ENCODE measurements at regions not wholly inside any gene's neighbourhood (a gene's known extent, or its start where the extent isn't known, plus 50 kb on each side); places are given as distances from the start of the nearest gene placed in this dataset.

DNA sequence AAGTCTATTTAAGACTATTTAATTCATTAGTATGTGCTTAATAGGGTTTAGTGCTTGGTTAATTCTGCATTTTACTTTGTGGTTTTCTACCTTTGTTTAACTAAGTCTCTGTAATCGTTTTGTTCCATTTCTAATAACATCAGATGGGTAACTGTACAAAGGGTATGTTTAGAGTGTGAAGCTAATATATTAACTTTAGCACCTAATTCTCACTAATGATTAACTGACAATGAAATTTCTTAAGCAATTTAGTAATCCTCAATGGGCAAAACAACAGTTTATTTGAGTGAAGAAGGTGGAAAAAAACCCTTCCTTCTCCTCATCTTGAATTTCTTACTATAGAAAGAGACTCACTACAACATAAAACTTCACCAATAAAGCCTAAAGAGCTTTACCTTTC lies 448.1 kb upstream of the MIR17HG start (continued):
- TF ChIP-seq, protein P1, sequence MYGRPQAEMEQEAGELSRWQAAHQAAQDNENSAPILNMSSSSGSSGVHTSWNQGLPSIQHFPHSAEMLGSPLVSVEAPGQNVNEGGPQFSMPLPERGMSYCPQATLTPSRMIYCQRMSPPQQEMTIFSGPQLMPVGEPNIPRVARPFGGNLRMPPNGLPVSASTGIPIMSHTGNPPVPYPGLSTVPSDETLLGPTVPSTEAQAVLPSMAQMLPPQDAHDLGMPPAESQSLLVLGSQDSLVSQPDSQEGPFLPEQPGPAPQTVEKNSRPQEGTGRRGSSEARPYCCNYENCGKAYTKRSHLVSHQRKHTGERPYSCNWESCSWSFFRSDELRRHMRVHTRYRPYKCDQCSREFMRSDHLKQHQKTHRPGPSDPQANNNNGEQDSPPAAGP (tag by site-specific recombination; IDR thresholded peaks at IDR 0.05): no peak
- no peak for TF ChIP-seq KLF10 (tag by site-specific recombination; IDR thresholded peaks at IDR 0.05)
- no peak for TF ChIP-seq ZNF155 (tag by site-specific recombination; IDR thresholded peaks at IDR 0.05)
- TF ChIP-seq, protein P2, sequence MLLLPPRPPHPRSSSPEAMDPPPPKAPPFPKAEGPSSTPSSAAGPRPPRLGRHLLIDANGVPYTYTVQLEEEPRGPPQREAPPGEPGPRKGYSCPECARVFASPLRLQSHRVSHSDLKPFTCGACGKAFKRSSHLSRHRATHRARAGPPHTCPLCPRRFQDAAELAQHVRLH (tag by site-specific recombination; IDR thresholded peaks at IDR 0.05): no peak
- TF ChIP-seq, protein P3, sequence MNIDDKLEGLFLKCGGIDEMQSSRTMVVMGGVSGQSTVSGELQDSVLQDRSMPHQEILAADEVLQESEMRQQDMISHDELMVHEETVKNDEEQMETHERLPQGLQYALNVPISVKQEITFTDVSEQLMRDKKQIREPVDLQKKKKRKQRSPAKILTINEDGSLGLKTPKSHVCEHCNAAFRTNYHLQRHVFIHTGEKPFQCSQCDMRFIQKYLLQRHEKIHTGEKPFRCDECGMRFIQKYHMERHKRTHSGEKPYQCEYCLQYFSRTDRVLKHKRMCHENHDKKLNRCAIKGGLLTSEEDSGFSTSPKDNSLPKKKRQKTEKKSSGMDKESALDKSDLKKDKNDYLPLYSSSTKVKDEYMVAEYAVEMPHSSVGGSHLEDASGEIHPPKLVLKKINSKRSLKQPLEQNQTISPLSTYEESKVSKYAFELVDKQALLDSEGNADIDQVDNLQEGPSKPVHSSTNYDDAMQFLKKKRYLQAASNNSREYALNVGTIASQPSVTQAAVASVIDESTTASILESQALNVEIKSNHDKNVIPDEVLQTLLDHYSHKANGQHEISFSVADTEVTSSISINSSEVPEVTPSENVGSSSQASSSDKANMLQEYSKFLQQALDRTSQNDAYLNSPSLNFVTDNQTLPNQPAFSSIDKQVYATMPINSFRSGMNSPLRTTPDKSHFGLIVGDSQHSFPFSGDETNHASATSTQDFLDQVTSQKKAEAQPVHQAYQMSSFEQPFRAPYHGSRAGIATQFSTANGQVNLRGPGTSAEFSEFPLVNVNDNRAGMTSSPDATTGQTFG (tag by site-specific recombination; IDR thresholded peaks at IDR 0.05; ENCODE audit: borderline replicate concordance): no peak
- TF ChIP-seq, protein P4, sequence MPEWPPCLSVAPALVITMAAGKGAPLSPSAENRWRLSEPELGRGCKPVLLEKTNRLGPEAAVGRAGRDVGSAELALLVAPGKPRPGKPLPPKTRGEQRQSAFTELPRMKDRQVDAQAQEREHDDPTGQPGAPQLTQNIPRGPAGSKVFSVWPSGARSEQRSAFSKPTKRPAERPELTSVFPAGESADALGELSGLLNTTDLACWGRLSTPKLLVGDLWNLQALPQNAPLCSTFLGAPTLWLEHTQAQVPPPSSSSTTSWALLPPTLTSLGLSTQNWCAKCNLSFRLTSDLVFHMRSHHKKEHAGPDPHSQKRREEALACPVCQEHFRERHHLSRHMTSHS (tag by site-specific recombination; IDR thresholded peaks at IDR 0.05): no peak
- no peak for TF ChIP-seq ZNF747 (tag by site-specific recombination; IDR thresholded peaks at IDR 0.05)
- TF ChIP-seq, protein P5, sequence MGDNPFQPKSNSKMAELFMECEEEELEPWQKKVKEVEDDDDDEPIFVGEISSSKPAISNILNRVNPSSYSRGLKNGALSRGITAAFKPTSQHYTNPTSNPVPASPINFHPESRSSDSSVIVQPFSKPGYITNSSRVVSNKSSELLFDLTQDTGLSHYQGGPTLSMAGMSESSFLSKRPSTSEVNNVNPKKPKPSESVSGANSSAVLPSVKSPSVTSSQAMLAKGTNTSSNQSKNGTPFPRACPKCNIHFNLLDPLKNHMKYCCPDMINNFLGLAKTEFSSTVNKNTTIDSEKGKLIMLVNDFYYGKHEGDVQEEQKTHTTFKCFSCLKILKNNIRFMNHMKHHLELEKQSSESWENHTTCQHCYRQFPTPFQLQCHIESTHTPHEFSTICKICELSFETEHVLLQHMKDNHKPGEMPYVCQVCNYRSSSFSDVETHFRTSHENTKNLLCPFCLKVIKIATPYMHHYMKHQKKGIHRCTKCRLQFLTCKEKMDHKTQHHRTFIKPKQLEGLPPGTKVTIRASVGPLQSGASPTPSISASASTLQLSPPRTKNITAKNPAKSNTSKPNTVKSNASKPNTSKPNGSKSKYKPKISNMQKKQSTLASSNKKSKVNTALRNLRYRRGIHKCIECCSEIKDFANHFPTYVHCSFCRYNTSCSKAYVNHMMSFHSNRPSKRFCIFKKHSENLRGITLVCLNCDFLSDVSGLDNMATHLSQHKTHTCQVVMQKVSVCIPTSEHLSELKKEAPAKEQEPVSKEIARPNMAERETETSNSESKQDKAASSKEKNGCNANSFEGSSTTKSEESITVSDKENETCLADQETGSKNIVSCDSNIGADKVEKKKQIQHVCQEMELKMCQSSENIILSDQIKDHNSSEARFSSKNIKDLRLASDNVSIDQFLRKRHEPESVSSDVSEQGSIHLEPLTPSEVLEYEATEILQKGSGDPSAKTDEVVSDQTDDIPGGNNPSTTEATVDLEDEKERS (tag by site-specific recombination; IDR thresholded peaks at IDR 0.05): no peak

DNA sequence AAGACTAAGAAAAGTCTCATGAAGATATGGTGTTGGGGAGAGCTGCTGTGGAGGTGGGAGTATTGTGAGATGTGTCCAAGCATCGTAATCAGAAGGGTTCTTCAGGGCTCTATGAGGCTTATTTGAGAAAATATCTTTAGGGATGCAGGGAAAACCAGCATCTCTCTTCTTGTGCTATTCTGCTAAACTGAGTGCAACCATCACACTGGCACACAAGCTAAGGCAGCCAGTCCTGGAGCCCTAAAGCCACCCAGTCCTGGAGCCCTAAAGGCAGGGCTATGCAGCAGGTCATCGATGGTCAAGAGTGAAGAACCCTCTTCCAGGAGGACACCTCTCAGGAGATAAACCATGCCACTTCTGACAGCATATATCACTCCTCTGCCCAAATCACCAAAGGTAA lies 445.2 kb upstream of the MIR17HG start:
- no peak overlapping the region for H3K4me3 ChIP-seq (ENCODE audit: low read depth, low read length)
- no peak overlapping the region for H3K27ac ChIP-seq (ENCODE audit: extremely low read depth, low read depth, low read length)
- ChIA-PET CTCF (no interaction called here), POLR2A (no interaction called here)
- no peaks in the 10 kb centered on the region for H3K4me1 ChIP-seq (ENCODE audit: control insufficient read depth, insufficient read depth, low read length)
- H3K36me3 ChIP-seq (ENCODE audit: control insufficient read depth in 2 of 2, insufficient read depth in 1 of 2, low read length in 2 of 2): no peaks in the 10 kb centered on the region
- TF ChIP-seq ZNF785 (tag by site-specific recombination; IDR thresholded peaks at IDR 0.05): no peak
- TF ChIP-seq, protein P6, sequence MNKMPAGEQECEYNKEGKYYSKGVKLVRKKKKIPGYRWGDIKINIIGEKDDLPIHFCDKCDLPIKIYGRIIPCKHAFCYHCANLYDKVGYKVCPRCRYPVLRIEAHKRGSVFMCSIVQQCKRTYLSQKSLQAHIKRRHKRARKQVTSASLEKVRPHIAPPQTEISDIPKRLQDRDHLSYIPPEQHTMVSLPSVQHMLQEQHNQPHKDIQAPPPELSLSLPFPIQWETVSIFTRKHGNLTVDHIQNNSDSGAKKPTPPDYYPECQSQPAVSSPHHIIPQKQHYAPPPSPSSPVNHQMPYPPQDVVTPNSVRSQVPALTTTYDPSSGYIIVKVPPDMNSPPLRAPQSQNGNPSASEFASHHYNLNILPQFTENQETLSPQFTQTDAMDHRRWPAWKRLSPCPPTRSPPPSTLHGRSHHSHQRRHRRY (tag by site-specific recombination; IDR thresholded peaks at IDR 0.05): no peak
- no peak for TF ChIP-seq ZNF155 (tag by site-specific recombination; IDR thresholded peaks at IDR 0.05)
- no peak for TF ChIP-seq ZFP69B (tag by site-specific recombination; IDR thresholded peaks at IDR 0.05)
- no peak for TF ChIP-seq HOXD13 (CRISPR knock-in tag; IDR thresholded peaks at IDR 0.05; ENCODE audit: borderline replicate concordance)
- TF ChIP-seq ZNF624 (tag by site-specific recombination; IDR thresholded peaks at IDR 0.05): no peak
- H3K9me3 ChIP-seq (ENCODE audit: control insufficient read depth, insufficient read depth, low read depth, low read length): no peaks in the 10 kb centered on the region

DNA sequence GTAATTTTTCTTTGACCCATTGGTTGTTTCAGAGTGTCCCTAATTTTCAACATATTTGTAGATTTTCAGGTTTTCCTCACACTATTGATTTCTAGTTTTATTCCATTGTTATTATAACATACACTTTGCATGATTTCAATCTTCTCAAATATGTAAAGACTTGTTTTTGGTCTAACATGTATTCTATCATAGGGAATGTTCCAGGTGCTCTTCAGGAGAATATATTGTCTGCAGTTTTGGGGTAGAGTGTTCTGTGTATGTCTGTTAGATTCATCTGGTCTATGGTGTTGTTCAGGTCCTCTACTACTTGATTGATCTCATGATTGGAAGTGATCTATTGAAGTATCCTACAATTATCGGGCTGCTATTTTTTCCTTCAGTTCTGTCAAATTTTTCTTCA lies 440.9 kb upstream of the MIR17HG start:
- TF ChIP-seq ZNF501 (tag by site-specific recombination; IDR thresholded peaks at IDR 0.05) (no peak), ZNF433 (tag by site-specific recombination; IDR thresholded peaks at IDR 0.05; ENCODE audit: low read depth) (no peak), SETDB1 (IDR thresholded peaks at IDR 0.05; ENCODE audit: insufficient read length, low read length) (peak; percentile 7)
- ChIA-PET POLR2A (no interaction called here), CTCF (no interaction called here)
- Histone ChIP-seq H3K9me3 (ENCODE audit: control insufficient read depth, insufficient read depth, low read depth, low read length) (no peaks in the 10 kb centered on the region), H3K4me1 (ENCODE audit: control insufficient read depth, insufficient read depth, low read length) (no peaks in the 10 kb centered on the region), H3K36me3 (ENCODE audit: control insufficient read depth in 2 of 2, insufficient read depth in 1 of 2, low read length in 2 of 2) (no peaks in the 10 kb centered on the region), H3K27ac (ENCODE audit: extremely low read depth, low read depth, low read length) (no peak overlapping the region), H3K4me3 (ENCODE audit: low read depth, low read length) (no peak overlapping the region)

All from HEK293 (cell line).